Gastroesophageal sphincter (tissue), 4 donors: ENCODE measurements at regions not wholly inside any gene's neighbourhood (a gene's known extent, or its start where the extent isn't known, plus 50 kb on each side); places are given as distances from the start of the nearest gene placed in this dataset.

Experiments used
- ATAC-seq: fragments of 150-250 bp; one replicate; pipeline ENCODE4 v1.9.1; 2016; ENCODE audit warnings: mild to moderate bottlenecking, moderate library complexity
- H3K27ac ChIP-seq, 4 donors: fragments of 200-600 bp; sonication (generic) in 3 of 4; 1 replicate in 3 of 4; 2 replicates in 1 of 4; pipeline ENCODE4 v1.5.1; 2016 to 2019
- H3K27me3 ChIP-seq: fragments of 200-600 bp; sonication (generic); one replicate; pipeline ENCODE4 v1.5.1; 2019
- H3K36me3 ChIP-seq, 2 donors: fragments of 200-600 bp; sonication (generic); one replicate each; pipeline ENCODE4 v1.5.1; 2019; ENCODE audit warnings: control low read depth in 1 of 2
- H3K4me1 ChIP-seq, 3 donors: fragments of 200-600 bp; sonication (generic); 1 replicate in 2 of 3; 2 replicates in 1 of 3; pipeline ENCODE4 v1.5.1; 2016 to 2019; ENCODE audit warnings: control low read depth in 2 of 3
- H3K4me3 ChIP-seq, 2 donors: fragments of 200-600 bp; sonication (generic); one replicate each; pipeline ENCODE4 v1.5.1; 2019; ENCODE audit warnings: mild to moderate bottlenecking in 1 of 2, moderate library complexity in 1 of 2
- H3K9me3 ChIP-seq, 3 donors: fragments of 200-600 bp; sonication (generic); one replicate each; pipeline ENCODE4 v1.5.1; 2017 to 2019; ENCODE audit warnings: control low read depth in 2 of 3
- EP300 ChIP-seq: sonication (generic); formaldehyde crosslinking; IDR thresholded peaks from one replicate; pipeline ENCODE4 v1.6.1; 2017; ENCODE audit warnings: antibody characterized with exemption, mild to moderate bottlenecking
- POLR2A ChIP-seq, 2 donors: fragments of 450-650 bp; IDR thresholded peaks; one replicate each; pipeline ENCODE4 v1.6.1; 2017; ENCODE audit warnings: antibody characterized with exemption in 2 of 2, mild to moderate bottlenecking in 2 of 2, moderate library complexity in 1 of 2
- POLR2AphosphoS5 ChIP-seq: sonication (generic); formaldehyde crosslinking; IDR thresholded peaks from one replicate; pipeline ENCODE4 v1.6.1; 2017; ENCODE audit warnings: antibody characterized with exemption
- WGBS, 2 donors: methylation state at CpG; one replicate each; pipeline ENCODE4 v1.1.5; 2018; ENCODE audit warnings: low coverage in 1 of 2; 5-methylcytosine and 5-hydroxymethylcytosine counted together
- TF ChIP-seq, protein P1 (sequence below), 4 experiments: fragments of 200-600 bp in 2 of 4; fragments of 450-650 bp in 2 of 4; sonication (generic) in 1 of 4; IDR thresholded peaks; one replicate each; pipeline ENCODE4 v1.5.1; 2017 to 2019; ENCODE audit warnings: antibody characterized with exemption in 4 of 4, mild to moderate bottlenecking in 2 of 4, moderate library complexity in 2 of 4

DNA sequence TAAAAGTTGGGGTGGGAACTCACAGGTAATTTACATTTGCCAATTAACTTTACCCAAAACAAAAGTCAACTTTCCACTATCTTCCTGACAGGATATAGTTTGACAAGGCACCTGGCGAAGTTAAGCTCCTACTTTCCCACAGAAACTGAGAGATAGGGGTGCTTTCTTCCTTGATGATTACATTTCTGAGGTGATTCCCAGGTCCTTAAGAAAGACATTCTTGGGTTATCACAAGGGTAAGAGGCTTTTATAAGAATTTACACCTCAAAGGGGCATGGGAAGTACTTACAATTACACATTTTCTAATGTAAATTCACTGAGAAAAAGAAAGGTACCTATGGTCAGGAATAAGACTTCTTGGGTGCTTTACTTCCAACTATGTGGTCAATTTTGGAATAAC, 660.9 kb upstream of the MGAT4C start:
- no peaks in the 10 kb centered on the region for H3K4me1 ChIP-seq
- H3K27ac ChIP-seq, result no peak overlapping the region
- WGBS, 2 donors, result 88 to 100% methylated on average over 1 of the region's 1 CpG
- no peak for TF ChIP-seq POLR2A (IDR thresholded peaks at IDR 0.05)
- TF ChIP-seq POLR2AphosphoS5, result no peak
- TF ChIP-seq, protein P1, sequence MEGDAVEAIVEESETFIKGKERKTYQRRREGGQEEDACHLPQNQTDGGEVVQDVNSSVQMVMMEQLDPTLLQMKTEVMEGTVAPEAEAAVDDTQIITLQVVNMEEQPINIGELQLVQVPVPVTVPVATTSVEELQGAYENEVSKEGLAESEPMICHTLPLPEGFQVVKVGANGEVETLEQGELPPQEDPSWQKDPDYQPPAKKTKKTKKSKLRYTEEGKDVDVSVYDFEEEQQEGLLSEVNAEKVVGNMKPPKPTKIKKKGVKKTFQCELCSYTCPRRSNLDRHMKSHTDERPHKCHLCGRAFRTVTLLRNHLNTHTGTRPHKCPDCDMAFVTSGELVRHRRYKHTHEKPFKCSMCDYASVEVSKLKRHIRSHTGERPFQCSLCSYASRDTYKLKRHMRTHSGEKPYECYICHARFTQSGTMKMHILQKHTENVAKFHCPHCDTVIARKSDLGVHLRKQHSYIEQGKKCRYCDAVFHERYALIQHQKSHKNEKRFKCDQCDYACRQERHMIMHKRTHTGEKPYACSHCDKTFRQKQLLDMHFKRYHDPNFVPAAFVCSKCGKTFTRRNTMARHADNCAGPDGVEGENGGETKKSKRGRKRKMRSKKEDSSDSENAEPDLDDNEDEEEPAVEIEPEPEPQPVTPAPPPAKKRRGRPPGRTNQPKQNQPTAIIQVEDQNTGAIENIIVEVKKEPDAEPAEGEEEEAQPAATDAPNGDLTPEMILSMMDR (IDR thresholded peaks at IDR 0.05), result no peak
- no peak for TF ChIP-seq EP300
- no peak for ATAC-seq
- no peak overlapping the region for H3K4me3 ChIP-seq
- H3K27me3 ChIP-seq, result no peaks in the 10 kb centered on the region
- H3K36me3 ChIP-seq, result no peaks in the 10 kb centered on the region
- no peaks in the 10 kb centered on the region for H3K9me3 ChIP-seq

- TF ChIP-seq POLR2A (IDR thresholded peaks at IDR 0.05) (no peak), EP300 (no peak), POLR2AphosphoS5 (no peak)
- TF ChIP-seq, protein P1 (IDR thresholded peaks at IDR 0.05), result no peak
- H3K4me1 ChIP-seq, result no peaks in the 10 kb centered on the region
Measured at GRCh38 chr12:86914721-86915120, 658.5 kb upstream of the MGAT4C start.

GRCh38 chr12:86911973-86912372, 655.8 kb upstream of the MGAT4C start:
- Histone ChIP-seq H3K4me3 (no peak overlapping the region), H3K27me3 (no peaks in the 10 kb centered on the region), H3K27ac (no peak overlapping the region), H3K4me1 (no peaks in the 10 kb centered on the region), H3K9me3 (no peaks in the 10 kb centered on the region), H3K36me3 (no peaks in the 10 kb centered on the region)
- ATAC-seq, result no peak
- TF ChIP-seq POLR2A (IDR thresholded peaks at IDR 0.05) (no peak), POLR2AphosphoS5 (no peak), EP300 (no peak)
- TF ChIP-seq, protein P1 (IDR thresholded peaks at IDR 0.05), result no peak
- WGBS, 2 donors, result 60 to 61% methylated on average over 2 to 3 of the region's 3 CpGs

More at GRCh38 chr12:86914721-86915120, 658.5 kb upstream of the MGAT4C start:
- Histone ChIP-seq H3K4me3 (no peak overlapping the region), H3K27ac (no peak overlapping the region), H3K27me3 (no peaks in the 10 kb centered on the region), H3K36me3 (no peaks in the 10 kb centered on the region), H3K9me3 (no peaks in the 10 kb centered on the region)
- ATAC-seq, result no peak

DNA sequence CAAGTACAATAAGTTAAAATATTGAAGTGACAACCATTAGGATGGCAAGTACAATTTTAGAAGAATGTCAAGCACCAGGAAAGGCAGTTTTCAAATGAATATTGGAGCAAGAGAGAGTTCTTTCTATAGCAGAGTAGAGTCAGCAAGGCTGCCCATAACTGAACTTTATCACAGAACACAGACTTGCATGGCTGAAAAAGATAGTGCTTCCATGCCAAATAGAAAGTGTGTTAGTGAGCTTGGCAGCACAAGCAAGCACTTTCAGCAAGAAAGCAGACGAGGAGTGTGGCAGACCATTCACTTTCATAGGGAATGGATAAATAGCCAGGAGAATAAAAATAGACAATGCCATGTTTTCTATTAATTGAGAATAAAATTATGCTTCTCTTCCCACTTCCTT, 647.0 kb upstream of the MGAT4C start:
- no peak overlapping the region for H3K27ac ChIP-seq
- no peaks in the 10 kb centered on the region for H3K4me1 ChIP-seq
- no peak overlapping the region for H3K4me3 ChIP-seq
- 14 to 31% methylated on average over 1 of the region's 1 CpG for WGBS, 2 donors
- TF ChIP-seq EP300, result no peak
- no peak for TF ChIP-seq POLR2AphosphoS5
- TF ChIP-seq, protein P1 (IDR thresholded peaks at IDR 0.05), result no peak
- TF ChIP-seq POLR2A (IDR thresholded peaks at IDR 0.05), result no peak
- H3K27me3 ChIP-seq, result no peaks in the 10 kb centered on the region
- ATAC-seq, result no peak
- no peaks in the 10 kb centered on the region for H3K36me3 ChIP-seq
- no peaks in the 10 kb centered on the region for H3K9me3 ChIP-seq

- no peaks in the 10 kb centered on the region for H3K9me3 ChIP-seq
- TF ChIP-seq POLR2AphosphoS5 (no peak), POLR2A (IDR thresholded peaks at IDR 0.05) (no peak), EP300 (no peak)
- TF ChIP-seq, protein P1 (IDR thresholded peaks at IDR 0.05), result no peak
- H3K4me1 ChIP-seq, result no peaks in the 10 kb centered on the region
- WGBS, 2 donors, result 74 to 78% methylated on average over 3 of the region's 3 CpGs
- no peak overlapping the region for H3K27ac ChIP-seq
- H3K27me3 ChIP-seq, result no peaks in the 10 kb centered on the region
- no peaks in the 10 kb centered on the region for H3K36me3 ChIP-seq
- no peak overlapping the region for H3K4me3 ChIP-seq
- no peak for ATAC-seq
Measured at GRCh38 chr12:86860776-86861175, 604.6 kb upstream of the MGAT4C start.
